Stimulated activated CD4-positive, alpha-beta T cell treated with anti-CD3 and anti-CD28 coated beads, TNF-alpha, amount 100 ng/mL, for 24 hours (primary cell): ENCODE measurements at regions not wholly inside any gene's neighbourhood (a gene's known extent, or its start where the extent isn't known, plus 50 kb on each side); places are given as distances from the start of the nearest gene placed in this dataset.
"Not testable (repeated sequence)": the region's sequence is repeated elsewhere in the genome, so short reads cannot be mapped to it uniquely, and the experiment has no call there.

Experiments used
- DNase-seq, 3 experiments: peaks; one replicate each; pipeline ENCODE4 v3.0.0-alpha.2; 2020; ENCODE audit warnings: low read depth in 3 of 3

DNA sequence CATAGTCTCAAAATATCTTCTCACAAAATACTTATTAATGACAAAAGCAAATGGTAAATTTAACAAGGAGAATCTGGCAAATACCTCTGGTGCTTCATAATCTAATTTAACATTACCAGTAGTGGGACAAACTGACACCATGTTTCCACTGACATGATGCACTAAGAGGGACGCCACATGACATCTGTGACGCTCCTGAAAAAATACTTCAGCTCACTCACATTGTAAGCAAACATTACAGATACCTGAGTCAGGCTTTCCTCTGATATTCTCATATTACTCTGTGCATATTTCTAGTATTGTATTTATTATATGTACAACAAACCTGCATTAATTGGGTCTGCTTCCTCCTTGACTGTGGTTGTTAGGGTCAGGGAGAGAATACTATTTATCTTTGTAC lies 56.7 kb upstream of the OSMR start:
- DNase-seq: no peak

DNA sequence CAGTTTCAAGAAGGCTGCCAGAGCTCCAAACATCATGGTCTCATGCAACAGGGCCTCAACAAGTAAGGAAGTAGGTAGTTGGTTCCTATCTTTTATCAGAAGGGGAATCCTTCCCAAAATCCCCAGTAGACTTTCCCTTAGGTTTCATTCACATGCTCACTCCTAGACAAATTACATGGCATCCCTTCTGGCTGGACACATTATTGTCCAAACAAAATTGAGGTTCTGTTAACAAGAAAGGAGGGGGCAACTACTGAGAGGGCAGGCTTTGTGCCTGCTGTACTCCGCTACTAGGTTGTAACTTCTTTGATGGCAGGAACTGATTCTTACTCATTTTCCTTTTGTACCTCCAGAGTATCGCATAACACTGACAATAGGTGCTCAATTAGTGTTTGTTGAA lies 56.0 kb upstream of the OSMR start:
- DNase-seq: no peak

DNA sequence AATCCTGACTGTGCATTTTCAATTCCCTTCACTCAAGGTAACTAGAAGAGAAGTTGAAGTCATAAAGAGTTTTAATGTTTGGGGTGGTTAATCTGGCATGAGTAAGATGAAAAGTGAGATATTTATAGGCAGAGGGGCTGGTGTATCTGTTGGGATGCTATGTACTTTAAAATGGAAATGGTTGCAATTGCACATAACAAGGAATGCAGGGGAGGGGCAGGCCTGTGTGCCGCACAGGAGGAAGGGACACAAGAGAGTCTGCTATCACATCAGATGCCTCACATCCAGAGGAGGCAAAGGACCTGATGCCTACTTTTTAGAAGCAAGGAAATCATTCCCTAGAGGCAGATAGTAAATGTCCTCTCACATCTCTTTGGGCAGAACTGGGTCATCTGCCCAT lies 55.5 kb upstream of the OSMR start:
- DNase-seq: no peak

DNA sequence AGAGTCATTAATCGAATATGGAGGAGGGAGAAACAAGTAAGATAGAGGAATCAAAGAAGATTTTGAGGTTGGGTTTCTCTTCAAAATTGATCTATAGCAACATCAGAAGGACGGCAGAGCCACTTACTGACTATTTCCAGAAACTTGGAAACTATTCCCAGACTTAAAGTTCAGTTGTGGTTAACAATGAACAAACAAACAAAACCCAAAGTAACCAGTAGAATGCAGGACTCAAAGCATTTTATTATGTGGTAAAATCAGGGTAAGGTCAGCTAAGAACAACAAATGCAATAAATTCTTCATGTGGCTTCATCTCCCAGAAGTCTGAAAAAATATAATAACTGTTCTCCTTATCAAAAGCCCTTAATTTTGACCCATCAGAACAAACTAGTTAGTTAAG lies 54.9 kb upstream of the OSMR start:
- no peak for DNase-seq

DNA sequence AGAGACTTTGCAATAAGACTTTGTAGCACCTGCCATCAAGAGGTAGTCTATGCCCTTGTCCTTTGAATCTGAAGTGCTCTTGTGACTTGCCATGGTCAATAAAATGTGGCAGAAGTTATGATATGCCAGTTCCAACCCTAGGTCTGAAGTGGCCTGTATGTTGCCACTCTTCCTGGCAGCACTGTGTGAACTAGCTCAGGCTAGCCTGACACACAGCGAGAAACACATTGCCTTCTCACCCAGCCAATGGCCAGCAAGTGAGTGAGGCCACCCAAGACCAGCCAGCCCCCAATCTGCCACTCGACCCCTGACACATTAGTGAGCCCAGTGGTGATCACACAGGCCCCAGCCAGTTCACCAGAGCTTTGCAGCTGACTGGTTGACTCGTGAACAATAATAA lies 52.7 kb upstream of the OSMR start:
- DNase-seq: no peak

DNA sequence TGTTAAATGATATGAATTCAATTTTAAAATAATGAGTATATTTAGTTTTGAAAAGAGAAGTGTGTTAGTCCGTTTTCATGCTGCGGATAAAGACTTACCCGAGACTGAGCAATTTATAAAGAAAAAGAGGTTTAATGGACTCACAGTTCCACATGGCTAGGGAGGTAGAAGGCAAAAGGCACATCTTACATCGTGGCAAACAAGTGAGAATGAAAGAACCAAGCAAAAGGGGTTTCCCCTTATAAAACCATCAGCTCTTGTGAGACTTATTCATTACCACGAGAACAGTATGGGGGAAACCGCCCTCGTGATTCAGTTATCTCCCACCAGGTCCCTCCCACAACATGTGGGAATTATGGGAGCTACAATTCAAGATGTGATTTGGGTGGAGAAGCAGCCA lies 51.8 kb upstream of the OSMR start:
- not testable (repeated sequence) for DNase-seq

DNA sequence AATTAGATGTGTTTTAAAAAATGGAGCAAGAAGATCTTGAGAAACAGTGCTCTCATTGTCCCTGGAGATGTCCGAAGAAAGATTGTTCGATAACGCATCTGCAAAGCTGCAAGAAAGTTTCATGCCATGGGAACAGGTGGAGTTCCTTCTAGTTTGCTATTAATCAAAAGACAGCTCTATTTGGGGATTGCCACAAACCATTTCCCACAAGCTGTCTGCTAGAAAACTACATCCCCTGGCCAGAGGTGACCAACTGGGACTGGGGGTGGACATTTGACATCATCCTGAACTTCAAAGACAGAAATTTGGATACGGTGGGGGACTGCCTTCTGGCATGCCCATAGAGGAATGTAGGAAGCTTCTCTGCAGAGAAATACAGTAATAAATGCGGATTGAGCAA lies 50.8 kb upstream of the OSMR start:
- DNase-seq: no peak

DNA sequence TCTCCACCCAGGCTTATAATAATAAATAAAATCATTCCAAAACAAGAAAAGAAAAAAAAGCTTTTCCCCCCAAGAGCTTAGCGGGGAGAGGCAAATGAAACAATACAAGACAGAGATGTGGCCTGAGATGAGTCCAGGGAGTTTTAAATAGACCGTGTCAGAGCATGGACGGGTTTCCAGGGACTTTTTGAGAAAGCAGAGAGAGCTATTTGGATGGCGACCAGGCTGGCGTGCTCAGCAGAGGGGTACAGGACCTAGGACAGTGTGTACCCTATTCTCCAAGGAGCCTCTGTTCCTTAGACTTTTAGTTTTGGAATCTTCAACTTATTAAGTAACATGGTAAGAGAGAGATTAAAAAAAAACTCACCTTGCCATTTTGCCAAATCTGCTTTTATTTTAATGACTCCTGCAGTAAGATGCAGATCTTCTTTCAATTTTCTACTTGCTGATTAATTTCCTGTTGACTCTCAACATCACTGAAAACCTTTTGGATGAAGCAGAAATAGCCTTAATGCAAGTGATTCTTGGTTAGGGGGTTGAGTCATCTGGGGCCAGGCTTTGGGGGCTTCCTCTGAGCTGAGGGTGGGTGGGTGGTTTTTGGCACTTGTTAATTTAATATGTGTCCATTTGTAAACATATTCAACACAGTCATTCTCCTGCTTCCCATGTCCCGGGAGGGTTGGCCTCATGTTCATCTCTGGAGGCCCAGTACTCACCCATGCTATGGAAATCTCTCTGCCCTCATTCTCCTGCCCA lies 49.6 kb upstream of the OSMR start:
- no peak for DNase-seq
